B cell (primary cell): ENCODE measurements at regions not wholly inside any gene's neighbourhood (a gene's known extent, or its start where the extent isn't known, plus 50 kb on each side); places are given as distances from the start of the nearest gene placed in this dataset.

Experiments used
- EZH2 ChIP-seq: IDR thresholded peaks from 2 replicates; pipeline ENCODE4 v1.6.1; 2012; ENCODE audit warnings: borderline replicate concordance, low read depth, mild to moderate bottlenecking, moderate library complexity, low read length; ENCODE audit not compliant: insufficient read depth, poor library complexity, severe bottlenecking
- TF ChIP-seq, protein P1 (sequence below): fragments of 200-600 bp; IDR thresholded peaks from one replicate; pipeline ENCODE4 v1.8.0; 2022; ENCODE audit warnings: antibody characterized with exemption, mild to moderate bottlenecking

DNA sequence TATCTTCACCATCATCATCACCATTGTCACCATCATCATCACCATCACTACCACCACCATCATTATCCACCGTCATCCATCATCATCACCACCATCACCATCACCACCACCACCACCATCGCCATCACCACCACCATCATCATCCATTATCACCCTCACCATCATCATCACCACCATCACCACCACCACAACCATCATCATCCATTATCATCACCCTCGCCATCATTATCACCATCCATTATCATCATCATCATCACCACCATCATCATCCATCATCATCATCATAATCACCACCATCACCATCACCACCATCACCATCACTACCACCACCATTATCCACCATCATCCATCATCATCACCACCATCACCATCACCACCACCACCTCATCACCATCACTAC, 95.6 kb downstream of the C16orf95 start:
- TF ChIP-seq, protein P1, sequence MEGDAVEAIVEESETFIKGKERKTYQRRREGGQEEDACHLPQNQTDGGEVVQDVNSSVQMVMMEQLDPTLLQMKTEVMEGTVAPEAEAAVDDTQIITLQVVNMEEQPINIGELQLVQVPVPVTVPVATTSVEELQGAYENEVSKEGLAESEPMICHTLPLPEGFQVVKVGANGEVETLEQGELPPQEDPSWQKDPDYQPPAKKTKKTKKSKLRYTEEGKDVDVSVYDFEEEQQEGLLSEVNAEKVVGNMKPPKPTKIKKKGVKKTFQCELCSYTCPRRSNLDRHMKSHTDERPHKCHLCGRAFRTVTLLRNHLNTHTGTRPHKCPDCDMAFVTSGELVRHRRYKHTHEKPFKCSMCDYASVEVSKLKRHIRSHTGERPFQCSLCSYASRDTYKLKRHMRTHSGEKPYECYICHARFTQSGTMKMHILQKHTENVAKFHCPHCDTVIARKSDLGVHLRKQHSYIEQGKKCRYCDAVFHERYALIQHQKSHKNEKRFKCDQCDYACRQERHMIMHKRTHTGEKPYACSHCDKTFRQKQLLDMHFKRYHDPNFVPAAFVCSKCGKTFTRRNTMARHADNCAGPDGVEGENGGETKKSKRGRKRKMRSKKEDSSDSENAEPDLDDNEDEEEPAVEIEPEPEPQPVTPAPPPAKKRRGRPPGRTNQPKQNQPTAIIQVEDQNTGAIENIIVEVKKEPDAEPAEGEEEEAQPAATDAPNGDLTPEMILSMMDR: no peak
- no peak for TF ChIP-seq EZH2
